Astrocyte (in vitro differentiated cells and primary cell): ENCODE measurements at regions not wholly inside any gene's neighbourhood (a gene's known extent, or its start where the extent isn't known, plus 50 kb on each side); places are given as distances from the start of the nearest gene placed in this dataset.

Source experiments
- DNase-seq: peaks from one replicate; pipeline ENCODE4 v3.0.0-alpha.2; 2010; ENCODE audit warnings: low read depth
- FAIRE-seq: peaks from 2 replicates; lab custom pipeline; 2011; peaks lifted over from hg19 to GRCh38; lab: Jason Lieb, UNC
- H2AFZ ChIP-seq: 2 replicates; pipeline ENCODE4 v1.6.0; 2012; ENCODE audit warnings: low read depth, low read length, inconsistent platforms
- H3K27ac ChIP-seq: 2 replicates; pipeline ENCODE4 v1.5.1; 2011; ENCODE audit warnings: low read depth, low read length, inconsistent platforms
- H3K27me3 ChIP-seq: 2 replicates; pipeline ENCODE4 v1.6.0; 2011; ENCODE audit warnings: low read length, inconsistent platforms; ENCODE audit not compliant: insufficient read depth
- H3K36me3 ChIP-seq: 2 replicates; pipeline ENCODE4 v1.5.1; 2011; ENCODE audit warnings: low read length, inconsistent platforms; ENCODE audit not compliant: insufficient read depth
- H3K4me1 ChIP-seq: 2 replicates; pipeline ENCODE4 v1.5.1; 2011; ENCODE audit warnings: low read length, inconsistent platforms; ENCODE audit not compliant: insufficient read depth
- H3K4me2 ChIP-seq: 2 replicates; pipeline ENCODE4 v1.6.0; 2012; ENCODE audit warnings: low read length, inconsistent platforms
- H3K4me3 ChIP-seq: 2 replicates; pipeline ENCODE4 v1.5.1; 2011; ENCODE audit warnings: low read depth, mild to moderate bottlenecking, low read length, inconsistent platforms; ENCODE audit not compliant: insufficient read depth
- H3K79me2 ChIP-seq: 2 replicates; pipeline ENCODE4 v1.6.0; 2012; ENCODE audit warnings: mild to moderate bottlenecking, low read length, inconsistent platforms; ENCODE audit not compliant: insufficient read depth
- H3K9ac ChIP-seq: 2 replicates; pipeline ENCODE4 v1.6.0; 2012; ENCODE audit warnings: mild to moderate bottlenecking, low read length, inconsistent platforms
- H3K9me3 ChIP-seq: 2 replicates; pipeline ENCODE4 v1.5.1; 2012; ENCODE audit warnings: low read depth, mild to moderate bottlenecking, low read length, inconsistent platforms; ENCODE audit not compliant: insufficient read depth
- H4K20me1 ChIP-seq: 2 replicates; pipeline ENCODE4 v1.6.0; 2012; ENCODE audit warnings: low read length, inconsistent platforms; ENCODE audit not compliant: insufficient read depth
- H3K27ac Mint-ChIP-seq: one replicate; pipeline ENCODE4 v1.8.0; 2021; ENCODE audit warnings: mild to moderate bottlenecking, mixed read lengths; ENCODE audit not compliant: unreplicated experiment
- H3K27me3 Mint-ChIP-seq: one replicate; pipeline ENCODE4 v1.8.0; 2021; ENCODE audit warnings: low read depth, mixed read lengths; ENCODE audit not compliant: unreplicated experiment
- H3K36me3 Mint-ChIP-seq: one replicate; pipeline ENCODE4 v1.8.0; 2021; ENCODE audit warnings: low read depth, mixed read lengths; ENCODE audit not compliant: unreplicated experiment
- H3K4me1 Mint-ChIP-seq: one replicate; pipeline ENCODE4 v1.8.0; 2021; ENCODE audit warnings: low read depth, mixed read lengths; ENCODE audit not compliant: unreplicated experiment
- H3K4me3 Mint-ChIP-seq: one replicate; pipeline ENCODE4 v1.8.0; 2021; ENCODE audit warnings: mild to moderate bottlenecking, moderate library complexity, mixed read lengths; ENCODE audit not compliant: unreplicated experiment
- H3K9me3 Mint-ChIP-seq: one replicate; pipeline ENCODE4 v1.8.0; 2021; ENCODE audit warnings: mild to moderate bottlenecking, mixed read lengths; ENCODE audit not compliant: unreplicated experiment
- EZH2 ChIP-seq: IDR thresholded peaks from 2 replicates; pipeline ENCODE4 v1.6.1; 2012; ENCODE audit warnings: mild to moderate bottlenecking, low read length, inconsistent platforms; ENCODE audit not compliant: insufficient read depth
- TF ChIP-seq, protein P1 (sequence below): IDR thresholded peaks from 2 replicates; pipeline ENCODE4 v1.5.1; 2011; ENCODE audit warnings: low read depth, mild to moderate bottlenecking, inconsistent platforms, low read length, moderate library complexity; ENCODE audit not compliant: insufficient read depth

DNA sequence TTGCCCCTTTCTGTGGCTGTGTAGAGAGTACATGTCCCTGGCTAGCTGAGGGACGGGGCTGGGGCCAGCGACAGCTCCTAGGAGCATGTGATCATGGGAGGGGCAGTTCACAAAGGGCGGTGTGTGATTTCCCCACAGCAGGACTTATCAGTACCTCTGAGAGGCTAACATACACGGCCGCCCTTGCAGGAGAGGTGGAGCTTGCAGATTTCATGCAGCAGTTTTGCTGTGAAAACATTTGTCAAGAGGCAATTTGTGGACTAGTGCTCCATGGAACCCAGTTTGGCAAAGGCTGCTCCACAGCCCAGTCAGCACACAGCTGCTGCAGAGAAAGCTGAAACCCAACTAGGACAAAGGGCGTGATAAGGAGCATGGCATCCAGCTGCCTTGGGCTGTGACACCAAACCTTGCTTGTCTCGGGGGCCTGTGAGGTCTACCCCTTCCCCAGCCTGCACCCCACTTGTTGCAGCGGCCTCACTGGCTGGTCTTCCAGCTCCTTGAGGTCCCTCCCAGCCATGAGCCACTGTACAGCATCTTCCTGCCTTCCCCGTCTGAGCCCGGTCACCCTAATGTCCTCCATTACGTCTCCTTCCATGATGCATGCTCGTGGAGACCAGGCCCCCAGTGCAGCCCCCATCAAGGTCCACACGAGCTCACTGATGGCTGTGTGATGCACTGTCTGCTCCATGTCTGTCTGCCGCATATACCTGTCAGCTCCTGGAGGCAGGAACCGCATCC lies 121.4 kb upstream of the HDAC4 start:
- no peaks in the 10 kb centered on the region for H3K4me1 Mint-ChIP-seq
- no peak overlapping the region for H3K4me3 Mint-ChIP-seq
- DNase-seq (no peak), FAIRE-seq (no peak)
- H3K9me3 Mint-ChIP-seq: no peaks in the 10 kb centered on the region
- H3K27me3 ChIP-seq: no peaks in the 10 kb centered on the region
- H3K4me1 ChIP-seq: no peaks in the 10 kb centered on the region
- no peak overlapping the region for H3K4me2 ChIP-seq
- no peaks in the 10 kb centered on the region for H3K79me2 ChIP-seq
- H2AFZ ChIP-seq: no peak overlapping the region
- no peaks in the 10 kb centered on the region for H4K20me1 ChIP-seq
- no peak overlapping the region for H3K4me3 ChIP-seq
- H3K27ac ChIP-seq: no peak overlapping the region
- no peak overlapping the region for H3K9ac ChIP-seq
- peaks cover 40% of the 10 kb centered on the region for H3K27me3 Mint-ChIP-seq
- H3K36me3 Mint-ChIP-seq: no peaks in the 10 kb centered on the region
- TF ChIP-seq EZH2: no peak
- TF ChIP-seq, protein P1, sequence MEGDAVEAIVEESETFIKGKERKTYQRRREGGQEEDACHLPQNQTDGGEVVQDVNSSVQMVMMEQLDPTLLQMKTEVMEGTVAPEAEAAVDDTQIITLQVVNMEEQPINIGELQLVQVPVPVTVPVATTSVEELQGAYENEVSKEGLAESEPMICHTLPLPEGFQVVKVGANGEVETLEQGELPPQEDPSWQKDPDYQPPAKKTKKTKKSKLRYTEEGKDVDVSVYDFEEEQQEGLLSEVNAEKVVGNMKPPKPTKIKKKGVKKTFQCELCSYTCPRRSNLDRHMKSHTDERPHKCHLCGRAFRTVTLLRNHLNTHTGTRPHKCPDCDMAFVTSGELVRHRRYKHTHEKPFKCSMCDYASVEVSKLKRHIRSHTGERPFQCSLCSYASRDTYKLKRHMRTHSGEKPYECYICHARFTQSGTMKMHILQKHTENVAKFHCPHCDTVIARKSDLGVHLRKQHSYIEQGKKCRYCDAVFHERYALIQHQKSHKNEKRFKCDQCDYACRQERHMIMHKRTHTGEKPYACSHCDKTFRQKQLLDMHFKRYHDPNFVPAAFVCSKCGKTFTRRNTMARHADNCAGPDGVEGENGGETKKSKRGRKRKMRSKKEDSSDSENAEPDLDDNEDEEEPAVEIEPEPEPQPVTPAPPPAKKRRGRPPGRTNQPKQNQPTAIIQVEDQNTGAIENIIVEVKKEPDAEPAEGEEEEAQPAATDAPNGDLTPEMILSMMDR: no peak
- H3K9me3 ChIP-seq: no peaks in the 10 kb centered on the region
- H3K27ac Mint-ChIP-seq: no peak overlapping the region
- H3K36me3 ChIP-seq: no peaks in the 10 kb centered on the region

DNA sequence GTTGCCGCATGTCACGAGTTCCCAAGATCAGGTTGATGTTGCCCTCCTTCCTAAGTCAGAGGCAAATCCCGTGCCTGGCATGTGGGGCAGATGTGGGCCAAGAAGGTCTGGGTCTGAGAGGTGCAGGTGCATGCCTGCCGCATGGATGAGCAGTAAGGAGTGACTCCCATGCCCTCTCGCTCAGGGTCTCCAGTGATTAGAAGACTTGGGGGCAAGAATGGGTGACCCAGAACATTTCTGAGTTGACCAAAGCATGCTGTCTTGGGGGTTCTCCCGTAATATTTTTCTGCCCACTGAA lies 120.6 kb upstream of the HDAC4 start:
- peaks cover 43% of the 10 kb centered on the region for H3K27me3 Mint-ChIP-seq

More for the DNA sequence above, 120.6 kb upstream of the HDAC4 start:
- Histone ChIP-seq H3K27me3 (no peaks in the 10 kb centered on the region), H3K27ac (no peak overlapping the region), H3K9me3 (no peaks in the 10 kb centered on the region), H4K20me1 (no peaks in the 10 kb centered on the region), H3K36me3 (no peaks in the 10 kb centered on the region), H3K4me1 (no peaks in the 10 kb centered on the region), H3K4me3 (no peak overlapping the region), H3K79me2 (no peaks in the 10 kb centered on the region), H3K9ac (no peak overlapping the region), H2AFZ (no peak overlapping the region), H3K4me2 (no peak overlapping the region)
- H3K4me1 Mint-ChIP-seq: no peaks in the 10 kb centered on the region
- no peaks in the 10 kb centered on the region for H3K36me3 Mint-ChIP-seq
- no peak for DNase-seq
- no peak overlapping the region for H3K27ac Mint-ChIP-seq
- no peak overlapping the region for H3K4me3 Mint-ChIP-seq
- H3K9me3 Mint-ChIP-seq: no peaks in the 10 kb centered on the region
- no peak for FAIRE-seq
- TF ChIP-seq, protein P1: no peak
- no peak for TF ChIP-seq EZH2
